C4-2B (cell line): ENCODE measurements at regions not wholly inside any gene's neighbourhood (a gene's known extent, or its start where the extent isn't known, plus 50 kb on each side); places are given as distances from the start of the nearest gene placed in this dataset.

Source experiments
- H3K27ac ChIP-seq: fragments of 450-650 bp; 2 replicates; pipeline ENCODE4 v1.5.1; 2017
- CTCF ChIP-seq: fragments of 450-650 bp; conservative IDR thresholded peaks from 2 replicates; pipeline ENCODE4 v1.5.1; 2017; ENCODE audit warnings: mild to moderate bottlenecking
- ZFX ChIP-seq: fragments of 450-650 bp; IDR thresholded peaks from 2 replicates; pipeline ENCODE4 v1.6.1; 2017

GRCh38 chr2:103896182-103896581 lies 957.7 kb upstream of the POU3F3 start:
- TF ChIP-seq CTCF (no peak), ZFX (no peak)
- H3K27ac ChIP-seq: no peak overlapping the region

GRCh38 chr2:103898561-103898960 lies 955.4 kb upstream of the POU3F3 start:
- no peak overlapping the region for H3K27ac ChIP-seq
- no peak for TF ChIP-seq ZFX
- no peak for TF ChIP-seq CTCF

GRCh38 chr2:103902347-103902746 lies 951.6 kb upstream of the POU3F3 start:
- no peak overlapping the region for H3K27ac ChIP-seq
- TF ChIP-seq ZFX (no peak), CTCF (no peak)

GRCh38 chr2:103921161-103921560 lies 932.8 kb upstream of the POU3F3 start:
- no peak overlapping the region for H3K27ac ChIP-seq
- TF ChIP-seq ZFX (no peak), CTCF (no peak)

GRCh38 chr2:103942199-103942598 lies 911.7 kb upstream of the POU3F3 start:
- TF ChIP-seq ZFX (no peak), CTCF (no peak)
- H3K27ac ChIP-seq: no peak overlapping the region

- H3K27ac ChIP-seq: no peak overlapping the region
- TF ChIP-seq CTCF (no peak), ZFX (no peak)
These were observed 908.8 kb upstream of the POU3F3 start for GRCh38 chr2:103945083-103945482.

- H3K27ac ChIP-seq: no peak overlapping the region
- TF ChIP-seq ZFX (no peak), CTCF (peak; percentile 76)
These were observed 894.5 kb upstream of the POU3F3 start for GRCh38 chr2:103959174-103960128.
